ENCODE measurements at regions not wholly inside any gene's neighbourhood (a gene's known extent, or its start where the extent isn't known, plus 50 kb on each side); places are given as distances from the start of the nearest gene placed in this dataset.

DNA sequence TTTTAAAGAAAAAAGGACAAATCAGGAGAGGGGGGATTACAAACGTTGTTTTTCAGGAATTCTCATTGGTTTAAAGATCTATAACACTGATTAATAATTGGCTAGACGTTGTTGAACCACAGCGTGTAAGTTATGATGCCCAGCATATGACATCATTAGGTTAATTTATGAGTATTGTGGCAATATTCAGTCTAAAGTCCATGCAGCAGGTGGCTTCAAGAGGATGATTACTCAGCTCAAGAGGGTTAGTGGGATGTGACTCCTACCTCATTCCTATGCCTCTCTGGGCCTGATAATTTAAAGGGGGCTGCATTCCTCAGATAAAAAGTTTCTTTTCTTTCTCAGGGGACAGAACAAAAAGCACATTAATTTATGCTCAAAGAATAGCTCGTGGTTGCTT, 1309.0 kb downstream of the EPHA7 start:
- Histone ChIP-seq H3K79me2 (ENCODE audit: control insufficient read depth, insufficient read depth, low read length) (no peaks in the 10 kb centered on the region), H3K27ac (ENCODE audit: control insufficient read depth, insufficient read depth) (no peak overlapping the region), H3K27me3 (replicated peaks in 1 of 2; ENCODE audit: control insufficient read depth in 2 of 2, insufficient read depth in 2 of 2, low read length in 1 of 2) (no peaks in the 10 kb centered on the region), H3K9ac (ENCODE audit: control insufficient read depth, insufficient read depth, low read length) (no peak overlapping the region), H2AFZ (ENCODE audit: control insufficient read depth, low read depth, low read length) (no peak overlapping the region), H3K4me2 (ENCODE audit: control insufficient read depth, insufficient read depth) (no peak overlapping the region), H4K20me1 (ENCODE audit: control insufficient read depth, insufficient read depth) (no peaks in the 10 kb centered on the region), H3K36me3 (ENCODE audit: control insufficient read depth in 2 of 2, insufficient read depth in 2 of 2, low read length in 1 of 2) (no peaks in the 10 kb centered on the region), H3K4me1 (ENCODE audit: control insufficient read depth, insufficient read depth, low read length) (no peaks in the 10 kb centered on the region), H3K9me3 (replicated peaks; ENCODE audit: control insufficient read depth, insufficient read depth, low read length) (no peaks in the 10 kb centered on the region), H3K4me3 (no peak overlapping the region)
- SMC1A ChIA-PET (ENCODE audit: uncharacterized antibody, unreplicated experiment) = interaction anchor here (0.7 to 3.5 kb wide), 16 partner anchors 9 to 779 kb away, joined by 3 to 12 read pairs (median 3); no protein-coding TSS in a partner anchor
- RAD21 ChIA-PET (ENCODE audit: unreplicated experiment) = interaction anchor here (0.9 to 2.6 kb wide), 5 partner anchors 11 to 121 kb away, joined by 3 to 12 read pairs (median 3); no protein-coding TSS in a partner anchor
- intact Hi-C loops (cut with micrococcal nuclease; ENCODE audit: unreplicated experiment) = no loop called here
- 15% methylated on average over 4 of the region's 4 CpGs for WGBS (ENCODE audit: insufficient coverage, insufficient replicate concordance, low lambda C conversion rate, missing lambda C conversion rate)
- DNase-seq (ENCODE audit: low read depth, low spot score) = no peak
- BruUV-seq (replicated peaks) = no TSS peak
- in situ Hi-C loops (cut with MboI) = no loop called here
- POLR2A ChIA-PET = interaction anchor here (1.8 kb wide), 1 partner anchor 11 kb away, joined by 5 read pairs; no protein-coding TSS in a partner anchor
- CTCF ChIA-PET = interaction anchor here (0.6 to 3.0 kb wide), 5 partner anchors 11 to 926 kb away, joined by 3 to 12 read pairs (median 3); no protein-coding TSS in a partner anchor
- no peak for FAIRE-seq
- peak; percentile 82 for ATAC-seq
- TF ChIP-seq SPI1 (IDR thresholded peaks at IDR 0.05; ENCODE audit: borderline replicate concordance, insufficient read depth, low read depth, low read length) (no peak), JUND (IDR thresholded peaks at IDR 0.05; ENCODE audit: low read depth, low read length) (no peak), IKZF1 (conservative IDR thresholded peaks at IDR 0.05) (peak; percentile 46; the same call in 1 of the 2 replicates), POU2F2 (IDR thresholded peaks at IDR 0.05; ENCODE audit: borderline replicate concordance, low read depth, low read length) (no peak), TCF3 (IDR thresholded peaks at IDR 0.05; ENCODE audit: borderline replicate concordance, insufficient read depth, low read depth, low read length) (no peak), RELA (IDR thresholded peaks at IDR 0.05; ENCODE audit: borderline replicate concordance, partially characterized antibody) (no peak), MEF2B (IDR thresholded peaks at IDR 0.05; ENCODE audit: partially characterized antibody, poor library complexity, severe bottlenecking) (no peak), CBFB (IDR thresholded peaks at IDR 0.05; ENCODE audit: low read depth) (no peak), PML (IDR thresholded peaks at IDR 0.05; ENCODE audit: low read length) (no peak), NBN (IDR thresholded peaks at IDR 0.05) (no peak), MYC (IDR thresholded peaks at IDR 0.05; ENCODE audit: insufficient read depth, insufficient read length, insufficient replicate concordance, low read length, severe bottlenecking) (no peak)
- TF ChIP-seq, protein P1, sequence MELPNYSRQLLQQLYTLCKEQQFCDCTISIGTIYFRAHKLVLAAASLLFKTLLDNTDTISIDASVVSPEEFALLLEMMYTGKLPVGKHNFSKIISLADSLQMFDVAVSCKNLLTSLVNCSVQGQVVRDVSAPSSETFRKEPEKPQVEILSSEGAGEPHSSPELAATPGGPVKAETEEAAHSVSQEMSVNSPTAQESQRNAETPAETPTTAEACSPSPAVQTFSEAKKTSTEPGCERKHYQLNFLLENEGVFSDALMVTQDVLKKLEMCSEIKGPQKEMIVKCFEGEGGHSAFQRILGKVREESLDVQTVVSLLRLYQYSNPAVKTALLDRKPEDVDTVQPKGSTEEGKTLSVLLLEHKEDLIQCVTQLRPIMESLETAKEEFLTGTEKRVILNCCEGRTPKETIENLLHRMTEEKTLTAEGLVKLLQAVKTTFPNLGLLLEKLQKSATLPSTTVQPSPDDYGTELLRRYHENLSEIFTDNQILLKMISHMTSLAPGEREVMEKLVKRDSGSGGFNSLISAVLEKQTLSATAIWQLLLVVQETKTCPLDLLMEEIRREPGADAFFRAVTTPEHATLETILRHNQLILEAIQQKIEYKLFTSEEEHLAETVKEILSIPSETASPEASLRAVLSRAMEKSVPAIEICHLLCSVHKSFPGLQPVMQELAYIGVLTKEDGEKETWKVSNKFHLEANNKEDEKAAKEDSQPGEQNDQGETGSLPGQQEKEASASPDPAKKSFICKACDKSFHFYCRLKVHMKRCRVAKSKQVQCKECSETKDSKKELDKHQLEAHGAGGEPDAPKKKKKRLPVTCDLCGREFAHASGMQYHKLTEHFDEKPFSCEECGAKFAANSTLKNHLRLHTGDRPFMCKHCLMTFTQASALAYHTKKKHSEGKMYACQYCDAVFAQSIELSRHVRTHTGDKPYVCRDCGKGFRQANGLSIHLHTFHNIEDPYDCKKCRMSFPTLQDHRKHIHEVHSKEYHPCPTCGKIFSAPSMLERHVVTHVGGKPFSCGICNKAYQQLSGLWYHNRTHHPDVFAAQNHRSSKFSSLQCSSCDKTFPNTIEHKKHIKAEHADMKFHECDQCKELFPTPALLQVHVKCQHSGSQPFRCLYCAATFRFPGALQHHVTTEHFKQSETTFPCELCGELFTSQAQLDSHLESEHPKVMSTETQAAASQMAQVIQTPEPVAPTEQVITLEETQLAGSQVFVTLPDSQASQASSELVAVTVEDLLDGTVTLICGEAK (IDR thresholded peaks at IDR 0.05; ENCODE audit: borderline replicate concordance) = no peak
- TF ChIP-seq, protein P2, sequence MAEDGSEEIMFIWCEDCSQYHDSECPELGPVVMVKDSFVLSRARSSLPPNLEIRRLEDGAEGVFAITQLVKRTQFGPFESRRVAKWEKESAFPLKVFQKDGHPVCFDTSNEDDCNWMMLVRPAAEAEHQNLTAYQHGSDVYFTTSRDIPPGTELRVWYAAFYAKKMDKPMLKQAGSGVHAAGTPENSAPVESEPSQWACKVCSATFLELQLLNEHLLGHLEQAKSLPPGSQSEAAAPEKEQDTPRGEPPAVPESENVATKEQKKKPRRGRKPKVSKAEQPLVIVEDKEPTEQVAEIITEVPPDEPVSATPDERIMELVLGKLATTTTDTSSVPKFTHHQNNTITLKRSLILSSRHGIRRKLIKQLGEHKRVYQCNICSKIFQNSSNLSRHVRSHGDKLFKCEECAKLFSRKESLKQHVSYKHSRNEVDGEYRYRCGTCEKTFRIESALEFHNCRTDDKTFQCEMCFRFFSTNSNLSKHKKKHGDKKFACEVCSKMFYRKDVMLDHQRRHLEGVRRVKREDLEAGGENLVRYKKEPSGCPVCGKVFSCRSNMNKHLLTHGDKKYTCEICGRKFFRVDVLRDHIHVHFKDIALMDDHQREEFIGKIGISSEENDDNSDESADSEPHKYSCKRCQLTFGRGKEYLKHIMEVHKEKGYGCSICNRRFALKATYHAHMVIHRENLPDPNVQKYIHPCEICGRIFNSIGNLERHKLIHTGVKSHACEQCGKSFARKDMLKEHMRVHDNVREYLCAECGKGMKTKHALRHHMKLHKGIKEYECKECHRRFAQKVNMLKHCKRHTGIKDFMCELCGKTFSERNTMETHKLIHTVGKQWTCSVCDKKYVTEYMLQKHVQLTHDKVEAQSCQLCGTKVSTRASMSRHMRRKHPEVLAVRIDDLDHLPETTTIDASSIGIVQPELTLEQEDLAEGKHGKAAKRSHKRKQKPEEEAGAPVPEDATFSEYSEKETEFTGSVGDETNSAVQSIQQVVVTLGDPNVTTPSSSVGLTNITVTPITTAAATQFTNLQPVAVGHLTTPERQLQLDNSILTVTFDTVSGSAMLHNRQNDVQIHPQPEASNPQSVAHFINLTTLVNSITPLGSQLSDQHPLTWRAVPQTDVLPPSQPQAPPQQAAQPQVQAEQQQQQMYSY (CRISPR knock-in tag; IDR thresholded peaks at IDR 0.05) = no peak

Measured in GM12878 (cell line).